T47D (cell line): ENCODE measurements at regions not wholly inside any gene's neighbourhood (a gene's known extent, or its start where the extent isn't known, plus 50 kb on each side); places are given as distances from the start of the nearest gene placed in this dataset.

ENCODE experiments used
- DNase-seq, 2 experiments: peaks; one replicate each; pipeline versions ENCODE4 v3.0.0 to v3.0.0-alpha.2; 2011 to 2012; ENCODE audit warnings: low read depth in 1 of 2, low spot score in 1 of 2
- JUND ChIP-seq: IDR thresholded peaks from 2 replicates; pipeline ENCODE4 v1.6.1; 2012; ENCODE audit warnings: low read depth
- in situ Hi-C: cut with HindIII; loops from 2 replicates; pipeline ENCODE4 v1.10.0; 2016; ENCODE audit warnings: low sequenced_read_pairs, low pct_unique_long_range_greater_than_20kb

GRCh38 chr6:6804843-6805615 is 216.5 kb downstream of the LY86 start:
- no peak for TF ChIP-seq JUND
- in situ Hi-C loops, result no loop called here

DNA sequence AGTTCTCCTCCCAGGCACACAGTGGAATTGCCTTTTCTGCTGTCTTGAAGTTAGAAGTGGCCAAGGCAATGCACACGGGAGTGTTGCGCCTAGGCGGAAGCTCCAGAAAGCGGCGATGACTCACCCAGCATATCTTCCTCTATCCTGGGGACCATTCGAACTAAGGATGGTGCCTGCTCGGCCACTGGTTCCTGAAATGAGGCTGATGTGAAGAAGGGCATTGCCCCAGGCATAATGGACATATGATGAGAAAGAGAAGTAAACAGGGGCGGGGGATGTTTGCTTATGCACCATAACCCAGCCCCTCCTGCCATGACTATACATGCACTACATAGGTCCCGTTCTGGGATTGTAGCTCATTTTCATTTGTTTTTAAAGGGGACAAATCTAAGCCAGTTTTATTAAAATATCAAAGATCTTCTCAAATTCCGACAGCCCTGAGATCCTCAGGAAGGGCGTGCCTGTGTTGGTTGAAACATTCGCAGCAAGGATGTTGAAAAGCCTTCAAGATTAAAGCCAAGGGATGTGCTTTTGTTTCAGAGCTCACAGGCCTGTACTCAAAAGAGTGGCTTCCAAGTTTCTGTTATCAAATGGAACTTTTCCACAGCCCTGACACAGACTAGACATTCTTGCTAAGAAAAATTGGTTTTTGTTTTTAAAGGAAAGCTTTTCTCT is 218.5 kb downstream of the LY86 start:
- no peak for TF ChIP-seq JUND
- in situ Hi-C loops, result no loop called here
- DNase-seq, result no peak

More at GRCh38 chr6:6804843-6805615, 216.5 kb downstream of the LY86 start:
- DNase-seq, result no peak

DNA sequence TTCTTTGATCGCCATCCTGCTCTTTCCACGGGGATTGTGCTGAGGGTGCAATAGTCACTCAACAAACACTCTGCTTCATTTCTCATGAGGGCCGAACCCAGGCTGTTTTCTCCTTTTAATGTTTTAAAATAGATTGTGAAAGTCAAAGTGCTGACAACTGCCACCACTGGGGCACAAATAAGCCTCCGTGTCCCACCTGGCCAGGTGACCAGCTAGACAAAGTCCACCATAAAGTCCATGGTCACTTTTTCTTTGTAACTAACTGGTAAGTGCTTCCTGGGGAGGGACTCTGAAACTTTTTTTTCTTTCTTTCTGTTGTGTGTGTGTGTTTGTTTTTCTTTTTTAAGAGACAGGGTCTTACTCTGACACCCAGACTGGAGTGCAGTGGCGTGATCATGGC is 219.8 kb downstream of the LY86 start:
- in situ Hi-C loops, result no loop called here
- no peak for TF ChIP-seq JUND

GRCh38 chr6:6808915-6809314 is 220.4 kb downstream of the LY86 start:
- in situ Hi-C loops, result no loop called here
- no peak for DNase-seq
- no peak for TF ChIP-seq JUND

More for the DNA sequence above, 219.8 kb downstream of the LY86 start:
- DNase-seq, result no peak

GRCh38 chr6:6810727-6811126 is 222.2 kb downstream of the LY86 start:
- in situ Hi-C loops, result no loop called here
- no peak for TF ChIP-seq JUND
- DNase-seq, result no peak

DNA sequence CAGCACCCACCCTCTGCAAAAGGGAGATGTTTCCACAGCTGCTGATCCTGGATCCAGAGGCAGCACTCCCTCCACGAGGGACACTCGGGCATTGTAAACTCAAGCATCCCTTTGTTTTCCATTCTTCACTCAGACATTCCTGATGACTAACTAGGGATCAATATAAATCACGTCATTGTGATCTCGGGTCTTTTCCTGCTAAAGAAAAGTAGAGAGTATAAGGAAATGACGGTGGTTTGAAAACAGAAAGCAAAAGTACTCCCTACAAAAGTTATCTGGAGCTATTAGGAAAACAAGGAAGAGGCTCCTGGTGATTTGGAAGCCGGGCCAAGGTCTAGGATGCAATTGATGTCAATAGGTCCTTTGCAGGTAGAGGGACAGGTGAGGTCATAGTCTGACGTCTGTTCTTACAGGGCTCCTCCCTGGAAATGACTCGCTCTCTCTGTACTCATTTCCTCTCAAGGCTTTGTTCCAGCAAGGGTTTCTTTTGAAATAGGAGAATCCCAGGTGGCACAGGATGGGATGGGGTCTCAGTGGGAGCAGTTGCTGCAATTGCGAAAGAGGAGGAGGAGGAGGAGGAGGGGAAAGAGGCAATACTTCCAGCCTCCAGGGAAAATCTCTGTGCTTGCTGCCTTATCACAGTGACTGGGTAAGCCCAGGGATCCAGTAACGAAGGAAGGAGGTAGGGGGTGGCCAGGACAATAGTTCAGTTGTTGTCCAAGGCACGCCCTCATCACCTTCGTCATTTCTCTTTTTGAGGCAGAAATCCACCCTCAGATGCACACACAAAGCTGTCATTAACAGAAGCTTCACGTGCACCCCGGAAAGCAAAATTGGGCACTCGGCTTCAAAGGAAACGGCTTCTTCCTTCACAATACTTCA is 222.8 kb downstream of the LY86 start:
- in situ Hi-C loops, result no loop called here
- peak; percentile 42 to 44 for DNase-seq
- TF ChIP-seq JUND, result no peak

- TF ChIP-seq JUND, result no peak
- in situ Hi-C loops, result no loop called here
- no peak for DNase-seq
Measured at GRCh38 chr6:6812427-6812826, 223.9 kb downstream of the LY86 start.

- TF ChIP-seq JUND, result no peak
- DNase-seq, result no peak
- in situ Hi-C loops, result no loop called here
Measured at GRCh38 chr6:6815732-6816131, 227.2 kb downstream of the LY86 start.

DNA sequence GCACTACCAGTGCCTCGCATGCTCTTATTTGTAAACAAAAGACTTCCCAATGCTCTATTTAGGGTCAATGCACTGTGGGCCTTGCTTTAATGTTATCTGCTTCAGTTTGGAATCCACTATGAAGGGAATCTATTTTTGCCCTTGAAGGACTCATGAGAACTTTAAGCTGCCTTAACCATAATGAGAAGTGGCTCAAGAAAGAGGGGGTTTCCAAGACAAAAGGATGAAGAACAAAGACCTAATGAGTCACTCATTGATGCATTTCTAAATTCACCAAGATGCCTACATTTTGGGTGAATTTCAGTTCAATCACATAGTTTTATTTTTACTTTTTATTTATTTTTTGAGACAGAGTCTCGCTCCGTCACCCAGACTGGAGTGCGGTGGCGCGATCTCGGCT is 228.2 kb downstream of the LY86 start:
- no peak for TF ChIP-seq JUND
- DNase-seq, result no peak

GRCh38 chr6:6818078-6818639 is 229.6 kb downstream of the LY86 start:
- in situ Hi-C loops, result no loop called here
- DNase-seq, result no peak
- TF ChIP-seq JUND, result no peak

More for the DNA sequence above, 228.2 kb downstream of the LY86 start:
- in situ Hi-C loops, result no loop called here

GRCh38 chr6:6820641-6821238 is 232.2 kb downstream of the LY86 start:
- peak in 1 of 2 experiments; percentile 62 for DNase-seq
- in situ Hi-C loops, result no loop called here

More at GRCh38 chr6:6820641-6821238, 232.2 kb downstream of the LY86 start:
- TF ChIP-seq JUND, result no peak
